DOHH2 (cell line): ENCODE measurements at regions not wholly inside any gene's neighbourhood (a gene's known extent, or its start where the extent isn't known, plus 50 kb on each side); places are given as distances from the start of the nearest gene placed in this dataset.

Experiments
- CTCF ChIP-seq: fragments of 200-600 bp; sonication (generic); IDR thresholded peaks from one replicate; pipeline ENCODE4 v1.5.1; 2014; ENCODE audit warnings: antibody characterized with exemption, mild to moderate bottlenecking, low read depth, low read length; ENCODE audit not compliant: poor library complexity, severe bottlenecking
- EZH2phosphoT487 ChIP-seq: fragments of 200-600 bp; sonication (generic); IDR thresholded peaks from 2 replicates; pipeline ENCODE4 v1.6.1; 2017; ENCODE audit warnings: borderline replicate concordance, mild to moderate bottlenecking, antibody characterized with exemption, low read length, moderate library complexity, mixed read lengths

GRCh38 chr11:37747121-37747520 lies 1149.1 kb upstream of the RAG2 start:
- TF ChIP-seq CTCF (no peak), EZH2phosphoT487 (no peak)
